Cardiac septum (tissue), 1 donor: ENCODE measurements at regions not wholly inside any gene's neighbourhood (a gene's known extent, or its start where the extent isn't known, plus 50 kb on each side); places are given as distances from the start of the nearest gene placed in this dataset.
"Not testable (repeated sequence)": the region's sequence is repeated elsewhere in the genome, so short reads cannot be mapped to it uniquely, and the experiment has no call there.

Experiments used
- DNase-seq: peaks from one replicate; pipeline ENCODE4 v3.0.0-alpha.2; 2020; ENCODE audit warnings: low spot score
- intact Hi-C: fragments of 100-400 bp; cut with DNase I; formaldehyde crosslinking; loops from one replicate; pipeline ENCODE4 v1.14.0; 2022
- donor health status: DM: no; HTN: no; CAD: no.

DNA sequence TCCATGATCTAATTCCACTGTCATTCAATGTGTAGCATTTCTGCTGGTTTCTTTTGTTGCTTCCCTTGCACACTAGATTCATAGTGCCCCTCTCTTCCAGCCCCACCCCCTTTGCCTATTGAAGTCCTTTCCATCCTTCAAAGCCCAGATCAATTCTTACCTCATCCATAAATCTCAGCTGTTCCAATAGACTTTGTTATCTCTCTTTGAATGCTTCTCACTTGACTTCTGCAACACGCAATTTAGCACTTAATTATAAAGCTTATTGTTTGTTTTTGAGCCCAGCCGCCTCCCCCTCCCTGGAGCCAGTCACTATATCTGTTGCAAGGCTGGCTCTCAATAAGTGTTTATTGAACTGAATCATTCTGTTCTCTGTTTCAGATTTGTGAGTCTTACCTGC lies 174.6 kb upstream of the TBL1XR1 start:
- intact Hi-C loops = no loop called here
- no peak for DNase-seq

DNA sequence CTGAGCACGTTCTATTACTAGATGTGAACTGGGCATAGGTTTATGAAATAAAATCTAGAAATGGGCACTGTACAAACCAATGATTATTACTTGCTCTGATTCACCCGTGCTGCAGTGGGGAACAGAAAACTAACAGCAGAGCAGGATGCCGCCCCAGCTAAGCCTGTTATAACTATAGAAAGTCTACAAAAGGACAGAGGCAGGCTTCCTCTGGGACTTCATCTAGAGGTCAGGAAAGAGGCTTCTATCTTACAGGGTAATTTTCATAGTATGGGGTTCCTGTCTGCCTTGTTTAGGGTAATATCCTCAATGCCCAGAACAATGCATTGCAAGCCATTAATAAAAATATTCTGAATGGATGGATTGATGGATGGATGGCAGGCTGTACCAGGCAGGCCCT lies 177.0 kb upstream of the TBL1XR1 start:
- no peak for DNase-seq
- intact Hi-C loops = no loop called here

DNA sequence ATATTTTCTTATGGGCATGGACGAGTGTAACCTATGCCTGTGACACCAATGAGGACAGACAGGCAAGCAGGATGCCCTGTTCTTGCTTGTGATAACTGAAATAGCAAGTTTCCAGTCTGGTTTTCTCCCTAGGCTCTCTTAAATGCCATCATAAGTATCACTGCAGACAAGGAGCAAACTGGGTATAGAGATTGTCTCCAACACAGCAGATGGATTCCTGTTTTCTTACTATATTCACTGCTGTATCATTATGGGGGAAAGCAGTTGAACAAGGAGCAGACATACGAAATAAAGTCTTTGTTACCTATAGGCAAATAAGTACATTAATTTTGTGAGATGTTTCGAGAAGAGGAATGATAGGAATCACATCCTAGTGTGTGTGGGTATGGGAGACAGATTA lies 178.0 kb upstream of the TBL1XR1 start:
- intact Hi-C loops = no loop called here
- DNase-seq = no peak

DNA sequence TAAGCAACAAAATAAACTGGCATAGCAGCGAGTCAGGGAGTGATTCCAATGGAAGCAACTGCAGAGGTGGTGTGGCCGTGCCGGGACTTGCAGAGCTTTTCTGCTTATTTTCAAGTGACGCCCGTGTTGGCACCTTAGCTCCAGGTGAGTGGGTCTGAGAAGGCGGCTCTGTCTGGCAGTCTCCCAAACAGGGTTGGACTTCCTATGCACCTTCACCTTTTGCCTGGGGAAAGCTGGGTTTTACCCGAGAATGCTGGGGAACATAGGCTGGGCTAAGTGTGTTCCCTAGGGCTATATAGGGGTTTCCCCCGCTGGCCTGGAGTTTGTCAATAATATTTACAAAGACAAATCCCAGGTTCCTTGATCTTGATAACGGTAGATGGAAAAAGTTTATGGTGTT lies 179.9 kb upstream of the TBL1XR1 start:
- DNase-seq = no peak
- intact Hi-C loops = no loop called here

DNA sequence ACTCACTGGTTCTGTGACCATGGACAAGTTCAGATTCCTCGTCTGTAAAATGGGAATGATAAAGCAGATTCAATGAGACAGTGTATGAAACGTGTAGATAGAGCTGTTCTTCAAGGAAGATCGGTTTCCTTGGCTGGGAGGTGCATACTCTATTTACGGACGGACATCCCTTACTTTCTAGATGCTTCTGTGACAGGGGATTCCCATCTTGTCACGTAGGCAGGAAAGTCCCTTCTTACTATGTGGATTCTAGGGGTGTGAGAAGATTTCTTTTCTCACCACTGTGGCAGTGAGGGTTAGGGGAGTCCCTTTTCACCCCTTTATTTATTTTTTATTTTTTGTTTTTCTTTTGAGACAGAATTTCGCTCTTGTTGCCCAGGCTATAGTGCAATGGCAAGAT lies 180.9 kb upstream of the TBL1XR1 start:
- intact Hi-C loops = no loop called here
- DNase-seq = no peak

DNA sequence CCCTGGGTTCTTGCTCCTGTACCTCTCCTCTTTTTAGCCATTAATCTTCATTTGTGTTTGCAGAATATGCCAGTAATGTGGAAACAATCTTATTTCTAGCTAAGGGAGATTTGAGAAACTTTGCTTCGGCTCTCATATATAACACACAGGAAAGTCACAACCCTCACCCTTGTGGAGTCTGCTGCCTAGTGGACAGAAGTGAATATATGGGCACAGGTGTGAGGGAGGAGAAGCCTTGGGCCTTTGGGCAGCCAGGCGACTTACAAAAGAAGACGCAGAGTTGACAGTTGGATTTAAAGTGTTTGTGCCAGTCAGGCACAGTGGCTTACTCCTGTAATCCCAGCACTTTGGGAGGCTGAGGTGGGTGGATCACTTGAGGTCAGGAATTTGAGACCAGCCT lies 181.8 kb upstream of the TBL1XR1 start:
- DNase-seq = no peak
- intact Hi-C loops = no loop called here

DNA sequence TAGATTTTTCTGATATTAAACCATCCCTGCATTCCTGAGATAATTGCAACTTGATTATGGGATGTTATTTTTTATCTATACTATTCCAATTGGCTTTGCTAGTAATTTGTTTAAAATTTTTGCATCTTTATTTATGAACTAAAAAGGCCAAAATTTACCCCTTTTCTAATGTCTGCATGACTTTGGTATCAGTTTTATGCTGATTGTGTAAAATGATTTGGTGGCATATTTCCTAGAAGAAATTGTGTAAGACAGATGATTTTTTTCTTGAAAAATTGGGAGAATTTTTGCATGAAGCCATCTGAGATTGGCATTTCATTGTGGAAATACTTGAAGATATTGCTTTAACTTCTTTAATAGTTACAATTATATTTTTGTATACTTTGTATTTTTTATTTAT lies 183.8 kb upstream of the TBL1XR1 start:
- no peak for DNase-seq
- intact Hi-C loops = no loop called here

DNA sequence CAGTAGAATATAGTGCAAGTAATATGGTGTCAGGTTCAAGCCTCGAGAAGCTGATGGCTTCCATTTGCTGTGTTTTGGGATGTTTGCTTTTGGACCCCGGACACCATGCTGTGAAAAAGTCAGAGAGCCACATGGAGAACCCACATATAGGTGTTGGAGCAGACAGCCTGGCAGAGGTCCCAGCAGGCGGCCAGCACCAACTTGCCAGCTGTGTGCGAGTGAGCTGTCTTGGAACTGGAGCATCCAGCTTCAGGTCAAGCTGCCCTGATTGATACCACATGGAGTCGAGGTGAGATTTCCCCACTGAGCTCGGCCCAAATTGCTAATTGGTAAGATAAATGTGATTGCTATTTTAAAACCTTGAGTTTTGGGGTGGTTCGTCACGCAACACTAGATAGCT lies 185.7 kb upstream of the TBL1XR1 start:
- no peak for DNase-seq
- intact Hi-C loops = no loop called here

DNA sequence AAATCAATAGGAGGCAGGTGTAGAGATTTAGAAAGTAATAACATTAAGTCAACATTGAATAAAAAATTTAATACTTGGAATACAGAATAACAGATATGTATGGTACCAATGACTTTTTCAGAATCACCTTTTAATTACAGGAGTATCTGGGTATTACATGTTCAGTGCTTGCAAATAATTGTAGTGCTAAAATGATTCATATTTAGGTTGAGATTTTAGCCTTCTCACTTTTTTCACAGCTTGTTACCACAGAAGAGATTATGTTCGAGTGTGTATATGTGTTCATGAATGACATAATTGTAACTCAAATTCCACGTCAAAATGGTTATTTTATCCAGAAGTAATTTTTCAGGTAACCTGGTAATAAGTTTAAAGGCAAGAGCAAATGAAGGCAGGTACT lies 187.9 kb upstream of the TBL1XR1 start:
- DNase-seq = no peak
- intact Hi-C loops = no loop called here

DNA sequence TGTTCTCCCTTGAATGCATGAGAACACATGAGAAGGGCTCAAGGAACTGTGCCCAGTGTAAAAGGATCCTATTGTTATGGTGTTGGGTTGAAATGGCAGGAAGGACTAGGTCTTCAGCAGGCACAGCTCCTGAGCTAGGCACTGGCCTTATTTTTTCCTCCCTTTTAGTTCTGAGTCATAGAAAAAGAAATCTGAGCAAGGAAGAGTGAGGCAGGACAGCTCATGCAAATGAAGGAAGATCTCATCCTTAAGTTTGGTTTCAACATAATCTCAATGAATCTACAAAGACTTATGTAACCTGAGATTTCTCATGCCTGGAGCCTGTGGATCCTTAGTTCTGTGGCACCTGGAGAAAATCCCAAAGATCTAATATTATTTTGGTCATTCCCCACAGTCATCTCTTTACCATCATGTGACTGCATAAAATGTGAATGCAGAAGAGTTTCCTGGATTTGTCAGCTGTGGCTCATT lies 188.6 kb upstream of the TBL1XR1 start:
- intact Hi-C loops = no loop called here
- no peak for DNase-seq

DNA sequence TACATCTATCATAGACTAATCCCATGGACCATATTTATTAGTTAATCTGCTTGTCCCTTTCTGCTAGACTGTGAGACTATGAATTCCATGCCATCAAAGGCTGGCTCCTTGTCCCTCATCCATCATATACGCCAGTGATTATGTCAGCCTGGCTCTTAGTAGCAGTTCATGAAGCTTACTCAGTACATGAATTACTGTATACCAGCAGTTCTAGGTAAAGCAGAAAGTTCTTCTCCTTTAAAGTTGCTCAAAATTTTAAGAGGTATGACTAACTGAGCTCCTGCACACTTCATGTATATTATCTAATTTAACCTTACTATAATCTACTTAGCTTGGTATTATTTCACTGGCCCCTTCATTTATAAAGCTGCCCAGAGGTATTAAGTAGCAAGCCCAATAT lies 190.9 kb upstream of the TBL1XR1 start:
- intact Hi-C loops = no loop called here
- DNase-seq = no peak

DNA sequence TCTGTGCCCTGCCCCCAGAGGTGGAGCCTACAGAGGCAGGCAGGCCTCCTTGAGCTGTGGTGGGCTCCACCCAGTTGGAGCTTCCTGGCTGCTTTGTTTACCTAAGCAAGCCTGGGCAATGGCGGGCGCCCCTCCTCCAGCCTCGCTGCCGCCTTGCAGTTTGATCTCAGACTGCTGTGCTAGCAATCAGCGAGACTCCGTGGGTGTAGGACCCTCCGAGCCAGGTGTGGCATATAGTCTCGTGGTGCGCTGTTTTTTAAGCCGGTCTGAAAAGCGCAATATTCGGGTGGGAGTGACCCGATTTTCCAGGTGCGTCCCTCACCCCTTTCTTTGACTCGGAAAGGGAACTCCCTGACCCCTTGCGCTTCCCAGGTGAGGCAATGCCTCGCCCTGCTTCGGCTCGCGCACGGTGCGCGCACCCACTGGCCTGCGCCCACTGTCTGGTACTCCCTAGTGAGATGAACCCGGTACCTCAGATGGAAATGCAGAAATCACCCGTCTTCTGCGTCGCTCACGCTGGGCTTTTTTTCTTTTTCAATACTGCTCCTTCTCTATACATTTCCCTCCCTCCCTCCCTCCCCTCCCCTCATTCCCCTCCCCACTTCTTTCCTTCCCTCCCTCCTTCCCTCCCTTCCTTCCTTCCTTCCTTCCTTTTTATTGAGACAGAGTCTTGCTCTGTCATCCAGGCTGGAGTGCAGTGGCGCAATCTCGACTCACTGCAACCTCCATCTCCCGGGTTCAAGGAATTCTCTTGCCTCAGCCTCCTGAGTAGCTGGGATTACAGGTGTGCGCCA lies 197.1 kb upstream of the TBL1XR1 start:
- DNase-seq, intact Hi-C loops: not testable (repeated sequence)

DNA sequence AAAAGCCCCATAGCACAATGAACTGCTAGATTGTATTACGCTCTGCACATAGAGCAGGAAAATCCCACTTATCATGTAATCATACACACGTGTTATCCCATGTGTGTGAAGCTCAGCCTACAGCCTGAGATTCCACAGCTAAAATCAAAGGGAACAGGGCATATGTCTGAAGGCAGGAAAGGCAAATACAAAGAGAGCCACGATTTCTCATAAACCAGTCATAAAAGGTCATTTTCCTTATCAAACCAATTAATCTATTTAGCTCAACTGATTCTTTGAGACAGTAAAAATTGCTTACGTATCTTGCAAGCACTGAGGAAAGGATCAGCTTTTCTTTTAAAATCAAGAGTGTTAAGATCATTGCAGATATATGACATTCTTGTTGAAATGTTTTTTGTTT lies 199.5 kb upstream of the TBL1XR1 start:
- no peak for DNase-seq
- intact Hi-C loops = no loop called here

DNA sequence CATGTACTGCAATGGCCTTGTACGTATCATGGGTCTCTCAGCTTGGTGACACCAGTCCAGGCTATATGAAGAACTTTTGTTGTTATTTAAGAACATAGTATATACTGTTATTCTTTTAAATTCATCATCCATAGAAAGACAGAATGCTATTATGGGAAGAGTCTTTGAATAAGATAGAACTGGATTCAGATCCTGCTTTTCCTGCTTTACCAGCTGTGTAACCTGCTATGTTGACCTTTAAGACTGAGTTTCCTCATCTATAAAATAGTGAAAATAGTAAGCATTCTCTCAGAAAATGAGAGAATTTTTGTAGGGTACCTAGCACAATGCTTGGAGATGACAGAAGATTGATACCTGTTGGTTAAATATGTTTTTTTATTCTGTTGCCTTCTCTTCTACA lies 204.1 kb upstream of the TBL1XR1 start:
- DNase-seq = no peak
- intact Hi-C loops = no loop called here

DNA sequence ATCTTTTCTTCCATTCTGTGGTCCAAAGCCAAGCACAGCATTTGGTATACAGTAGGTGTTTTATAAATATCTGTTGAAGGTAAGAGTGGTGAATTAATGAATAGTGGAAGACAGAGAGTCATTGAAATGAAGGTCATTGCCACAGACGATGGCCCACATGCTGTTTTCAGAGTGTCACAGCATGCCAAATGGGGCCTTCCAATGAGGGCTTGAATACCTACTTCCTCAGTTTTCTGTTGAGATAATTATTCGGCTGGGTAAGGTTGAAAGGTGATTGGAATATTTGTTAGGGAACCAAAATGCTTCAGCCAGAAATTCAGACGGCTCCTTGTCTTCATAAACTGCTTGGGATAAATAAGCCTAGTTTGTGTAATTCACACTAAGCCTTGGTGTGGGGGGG lies 205.3 kb upstream of the TBL1XR1 start:
- DNase-seq = no peak
- intact Hi-C loops = no loop called here

DNA sequence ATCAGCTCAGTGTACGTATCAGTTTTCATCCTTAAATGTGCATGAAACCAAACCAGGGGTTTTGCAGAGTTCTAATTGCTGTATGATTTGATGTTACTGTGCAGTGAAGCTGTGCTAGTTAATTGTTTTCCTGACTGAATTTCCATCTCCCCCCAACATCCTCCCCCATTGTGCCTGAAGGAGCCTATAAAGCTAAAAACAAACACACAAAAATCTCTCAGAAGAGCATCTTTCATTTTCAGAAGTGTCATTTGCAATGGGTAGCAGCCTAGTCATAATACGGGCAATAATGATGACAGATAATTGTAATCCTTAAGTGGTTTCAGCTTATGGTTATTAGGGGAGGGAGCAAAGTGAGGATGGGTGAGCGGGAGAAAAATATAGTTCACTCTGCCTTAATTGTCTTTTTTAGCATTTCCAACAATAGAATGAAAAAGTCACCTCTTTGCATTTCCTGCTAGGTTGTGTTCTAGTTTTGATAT lies 207.9 kb upstream of the TBL1XR1 start:
- no peak for DNase-seq
- intact Hi-C loops = no loop called here

DNA sequence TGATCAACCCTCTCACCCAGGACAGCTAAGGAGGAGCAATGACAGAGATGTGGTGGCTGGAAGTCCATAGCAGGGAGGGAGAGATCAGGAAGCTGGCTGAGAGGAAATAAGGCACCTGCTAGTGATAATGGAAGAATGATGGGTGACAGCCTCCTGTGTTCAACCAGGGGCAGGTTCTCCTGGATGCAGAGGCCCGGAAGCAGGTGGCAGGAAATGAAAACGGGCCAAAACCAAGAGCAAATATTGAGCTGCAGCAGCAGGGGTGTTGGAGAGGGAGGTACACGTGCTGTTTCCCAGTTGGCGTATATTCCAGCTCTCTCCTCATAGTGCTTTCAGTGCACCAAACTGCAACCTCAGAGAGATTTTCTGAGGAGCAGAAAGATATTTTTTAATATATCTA lies 213.4 kb upstream of the TBL1XR1 start:
- DNase-seq = no peak
- intact Hi-C loops = loop anchor here (5.0 kb wide), 1 partner anchor 43 kb away; no protein-coding TSS in a partner anchor

DNA sequence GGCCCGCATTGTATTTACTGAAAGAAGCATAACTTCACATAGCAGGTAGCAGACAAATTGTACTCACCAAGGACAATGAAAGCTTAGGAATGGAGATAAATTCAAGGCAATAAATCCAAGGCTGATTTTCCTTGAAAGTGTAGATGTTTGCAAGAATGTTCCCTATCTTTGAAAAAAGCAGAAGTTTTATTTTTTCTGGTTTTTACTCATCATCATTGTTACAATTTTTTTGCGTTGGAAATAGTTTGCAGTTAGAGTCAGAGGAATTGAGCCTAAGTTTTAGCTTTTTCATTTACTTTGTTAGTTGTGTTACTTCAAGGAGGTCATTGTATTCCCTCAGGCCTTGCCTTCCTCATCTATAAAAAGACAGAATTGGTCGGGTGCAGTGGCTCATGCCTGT lies 213.9 kb upstream of the TBL1XR1 start:
- no peak for DNase-seq
- intact Hi-C loops = loop anchor here (5.0 kb wide), 1 partner anchor 44 kb away; no protein-coding TSS in a partner anchor

DNA sequence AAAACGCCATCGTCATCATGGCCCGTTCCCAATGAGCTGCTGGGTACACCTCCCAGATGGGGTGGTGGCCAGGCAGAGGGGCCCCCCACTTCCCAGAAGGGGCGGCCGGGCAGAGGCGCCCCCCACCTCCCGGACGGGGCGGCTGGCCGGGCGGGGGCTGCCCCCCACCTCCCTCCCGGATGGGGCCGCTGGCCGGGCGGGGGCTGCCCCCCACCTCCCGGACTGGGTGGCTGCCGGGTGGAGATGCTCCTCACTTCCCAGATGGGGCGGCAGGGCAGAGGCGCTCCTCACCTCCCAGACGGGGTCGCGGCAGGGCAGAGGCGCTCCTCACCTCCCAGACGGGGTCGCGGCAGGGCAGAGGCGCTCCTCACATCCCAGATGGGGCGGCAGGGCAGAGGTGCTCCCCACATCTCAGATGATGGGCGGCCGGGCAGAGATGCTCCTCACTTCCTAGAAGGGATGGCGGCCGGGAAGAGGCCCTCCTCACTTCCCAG lies 215.4 kb upstream of the TBL1XR1 start:
- intact Hi-C loops = loop anchor here (5.0 kb wide), 1 partner anchor 45 kb away; no protein-coding TSS in a partner anchor
- not testable (repeated sequence) for DNase-seq

DNA sequence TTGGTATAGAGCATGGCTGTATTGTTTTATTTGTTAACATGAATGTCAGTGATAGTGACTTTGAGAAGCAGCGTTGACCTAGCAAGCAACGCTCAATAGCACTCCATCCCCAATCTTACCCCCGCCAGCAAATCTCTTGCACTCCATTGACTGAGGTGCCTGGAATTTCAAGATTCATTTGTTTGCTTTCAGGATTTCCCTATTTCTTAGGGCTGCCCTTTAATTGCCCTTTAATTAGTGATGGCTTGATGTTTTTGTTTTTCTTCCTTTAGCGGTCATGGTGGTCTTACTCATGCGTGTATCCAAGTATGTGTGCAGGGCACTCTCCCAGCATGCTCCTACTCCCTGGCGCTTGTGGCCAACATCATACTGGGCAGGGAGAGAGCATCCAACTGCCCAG lies 216.8 kb upstream of the TBL1XR1 start:
- DNase-seq = no peak
- intact Hi-C loops = loop anchor here (5.0 kb wide), 1 partner anchor 47 kb away; no protein-coding TSS in a partner anchor

DNA sequence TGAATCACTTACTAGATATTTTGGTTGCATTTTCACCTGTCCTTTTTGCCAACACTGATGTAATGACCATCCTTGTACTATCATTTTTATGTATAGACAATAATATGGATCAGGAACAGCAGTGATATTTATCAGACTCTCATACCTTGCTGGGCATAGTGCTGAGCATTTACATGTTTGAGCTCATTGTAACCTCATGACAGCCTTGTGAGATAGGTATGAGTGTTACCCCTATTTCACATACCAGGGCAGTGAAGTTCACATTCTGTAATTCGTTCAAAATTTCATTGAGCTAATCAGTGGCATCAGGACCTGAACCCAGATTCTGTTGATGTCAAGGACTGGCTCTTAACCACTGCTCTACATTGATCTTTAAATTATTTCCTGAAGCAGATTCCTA lies 221.5 kb upstream of the TBL1XR1 start:
- DNase-seq = no peak
- intact Hi-C loops = no loop called here
